H1 (cell line): ENCODE measurements at regions not wholly inside any gene's neighbourhood (a gene's known extent, or its start where the extent isn't known, plus 50 kb on each side); places are given as distances from the start of the nearest gene placed in this dataset.

ENCODE experiments used
- CTCF ChIA-PET: fragments of 300-600 bp; sonication (Branson Sonifier 250); formaldehyde crosslinking; loops from one replicate; lab custom pipeline; 2021; ENCODE audit not compliant: partially characterized antibody; lab: Charles Lee
- POLR2A ChIA-PET: fragments of 300-600 bp; sonication (Branson Sonifier 250); formaldehyde crosslinking; loops from one replicate; lab custom pipeline; 2021; ENCODE audit warnings: inconsistent platforms; ENCODE audit not compliant: partially characterized antibody; lab: Charles Lee
- DNase-seq, 2 experiments: peaks; one replicate each; pipeline versions ENCODE4 v3.0.0 to v3.0.0-alpha.2; 2010 to 2022; ENCODE audit warnings: low spot score in 2 of 2, low read depth in 1 of 2, mixed read lengths in 1 of 2
- FAIRE-seq: peaks from 2 replicates; lab custom pipeline; 2011; peaks lifted over from hg19 to GRCh38; lab: Jason Lieb, UNC
- H2AFZ ChIP-seq: 2 replicates; pipeline ENCODE4 v1.8.1; 2012; ENCODE audit warnings: low read length, inconsistent platforms
- H2AK5ac ChIP-seq: 2 replicates; pipeline ENCODE4 v1.6.1; 2013; ENCODE audit warnings: low read depth, low read length
- H2BK120ac ChIP-seq: replicated peaks from 2 replicates; pipeline ENCODE3; 2013; ENCODE audit warnings: low read depth, low read length, inconsistent platforms
- H2BK12ac ChIP-seq: 2 replicates; pipeline ENCODE4 v1.6.1; 2013; ENCODE audit warnings: low read depth, low read length
- H2BK15ac ChIP-seq: 2 replicates; pipeline ENCODE4 v1.6.1; 2013; ENCODE audit warnings: low read length
- H2BK20ac ChIP-seq: 2 replicates; pipeline ENCODE4 v1.6.1; 2013; ENCODE audit warnings: low read length
- H2BK5ac ChIP-seq: 2 replicates; pipeline ENCODE4 v1.6.1; 2013; ENCODE audit warnings: low read depth, low read length
- H3K14ac ChIP-seq: 2 replicates; pipeline ENCODE4 v1.6.1; 2013; ENCODE audit warnings: inconsistent platforms; ENCODE audit not compliant: insufficient read length
- H3K18ac ChIP-seq: 2 replicates; pipeline ENCODE4 v1.6.1; 2013; ENCODE audit warnings: low read length; ENCODE audit errors: extremely low read depth
- H3K23ac ChIP-seq: 2 replicates; pipeline ENCODE4 v1.6.1; 2013; ENCODE audit warnings: inconsistent platforms; ENCODE audit not compliant: insufficient read length
- H3K23me2 ChIP-seq: 2 replicates; pipeline ENCODE4 v1.6.1; 2013; ENCODE audit warnings: low read depth, low read length
- H3K27ac ChIP-seq: 2 replicates; pipeline ENCODE4 v1.6.1; 2011; ENCODE audit warnings: low read depth, low read length, inconsistent platforms
- H3K27me3 ChIP-seq, 4 experiments: replicated peaks in 1 of 4; 1 replicate in 1 of 4; 2 replicates in 3 of 4; pipeline versions ENCODE4 v1.6.1 to v1.8.1; 2011 to 2013; ENCODE audit warnings: low read length in 3 of 4, mild to moderate bottlenecking in 3 of 4, inconsistent platforms in 2 of 4, mixed read lengths in 2 of 4, moderate library complexity in 1 of 4; ENCODE audit not compliant: control insufficient read depth in 3 of 4, insufficient read depth in 3 of 4; ENCODE audit errors: extremely low read depth in 1 of 4
- H3K36me3 ChIP-seq, 4 experiments: 2 replicates each; pipeline versions ENCODE4 v1.6.1 to v1.8.1; 2011 to 2013; ENCODE audit warnings: mild to moderate bottlenecking in 4 of 4, low read length in 3 of 4, moderate library complexity in 2 of 4, control low read depth in 1 of 4, inconsistent platforms in 1 of 4; ENCODE audit not compliant: insufficient read depth in 4 of 4, control insufficient read depth in 2 of 4
- H3K4ac ChIP-seq: replicated peaks from 2 replicates; pipeline ENCODE3; 2013; ENCODE audit warnings: low read length, low read depth, mixed read lengths, inconsistent platforms; ENCODE audit not compliant: insufficient read length
- H3K4me1 ChIP-seq, 4 experiments: replicated peaks in 1 of 4; 1 replicate in 1 of 4; 2 replicates in 3 of 4; pipeline versions ENCODE4 v1.6.1 to v1.8.1; 2011 to 2013; ENCODE audit warnings: low read length in 3 of 4, inconsistent platforms in 2 of 4, mixed read lengths in 1 of 4; ENCODE audit not compliant: insufficient read depth in 4 of 4, control insufficient read depth in 3 of 4
- H3K4me2 ChIP-seq, 2 experiments: 2 replicates each; pipeline versions ENCODE4 v1.6.1 to v1.8.1; 2011 to 2013; ENCODE audit warnings: low read depth in 2 of 2, low read length in 2 of 2, control low read depth in 1 of 2, inconsistent platforms in 1 of 2, mild to moderate bottlenecking in 1 of 2; ENCODE audit not compliant: insufficient read depth in 1 of 2
- H3K4me3 ChIP-seq, 4 experiments: fragments of 200-600, 300-600 bp in 1 of 4; sonication (generic), shearing (Covaris generic), sonication (Bioruptor Twin) in 1 of 4; 2 replicates each; pipeline versions ENCODE4 v1.5.1 to v1.8.1; 2011 to 2016; ENCODE audit warnings: low read length in 4 of 4, low read depth in 3 of 4, control low read depth in 2 of 4, inconsistent platforms in 2 of 4, mild to moderate bottlenecking in 2 of 4, mixed read lengths in 1 of 4, moderate library complexity in 1 of 4; ENCODE audit not compliant: insufficient read depth in 2 of 4; ENCODE audit errors: extremely low read depth in 1 of 4
- H3K56ac ChIP-seq: replicated peaks from 2 replicates; pipeline ENCODE3; 2013; ENCODE audit warnings: low read depth, mild to moderate bottlenecking, mixed read lengths, low read length, inconsistent platforms; ENCODE audit not compliant: insufficient read length
- H3K79me1 ChIP-seq: 2 replicates; pipeline ENCODE4 v1.6.1; 2013; ENCODE audit warnings: low read depth, low read length, control low read depth
- H3K79me2 ChIP-seq, 2 experiments: 2 replicates each; pipeline versions ENCODE4 v1.6.1 to v1.8.1; 2012 to 2013; ENCODE audit warnings: low read length in 2 of 2, mild to moderate bottlenecking in 2 of 2, inconsistent platforms in 1 of 2; ENCODE audit not compliant: insufficient read depth in 2 of 2, control insufficient read depth in 1 of 2
- H3K9ac ChIP-seq, 4 experiments: replicated peaks in 1 of 4; 1 replicate in 1 of 4; 2 replicates in 3 of 4; pipeline versions ENCODE4 v1.6.1 to v1.8.1; 2011 to 2013; ENCODE audit warnings: low read depth in 3 of 4, low read length in 3 of 4, control low read depth in 2 of 4, mild to moderate bottlenecking in 2 of 4, moderate library complexity in 2 of 4, inconsistent platforms in 1 of 4; ENCODE audit errors: extremely low read depth in 1 of 4
- H3K9me3 ChIP-seq, 2 experiments: 2 replicates each; pipeline versions ENCODE4 v1.6.1 to v1.8.1; 2012 to 2013; ENCODE audit warnings: mild to moderate bottlenecking in 2 of 2, moderate library complexity in 2 of 2, control low read depth in 1 of 2, inconsistent platforms in 1 of 2, low read depth in 1 of 2, low read length in 1 of 2, mixed read lengths in 1 of 2; ENCODE audit not compliant: insufficient read depth in 2 of 2
- H4K20me1 ChIP-seq, 2 experiments: replicated peaks in 1 of 2; 2 replicates each; pipeline versions ENCODE3 to v1.8.1; 2011 to 2013; ENCODE audit warnings: inconsistent platforms in 2 of 2, low read length in 2 of 2, mild to moderate bottlenecking in 1 of 2; ENCODE audit not compliant: insufficient read depth in 2 of 2, control insufficient read depth in 1 of 2
- H4K5ac ChIP-seq: 2 replicates; pipeline ENCODE4 v1.6.1; 2013; ENCODE audit warnings: low read length, low read depth, mixed read lengths, inconsistent platforms; ENCODE audit not compliant: insufficient read length
- H4K8ac ChIP-seq: 2 replicates; pipeline ENCODE4 v1.8.0; 2013; ENCODE audit warnings: mild to moderate bottlenecking, moderate library complexity, low read length, inconsistent platforms; ENCODE audit not compliant: insufficient read depth; ENCODE audit errors: extremely low read depth
- H4K91ac ChIP-seq: replicated peaks from 2 replicates; pipeline ENCODE3; 2013; ENCODE audit warnings: low read length, mixed read lengths, inconsistent platforms; ENCODE audit not compliant: insufficient read length
- CHD1 ChIP-seq: IDR thresholded peaks from 2 replicates; pipeline ENCODE4 v1.6.1; 2012; ENCODE audit warnings: low read depth, low read length, improper control_type of control experiment
- CTCF ChIP-seq, 3 experiments: IDR thresholded peaks; 1 replicate in 2 of 3; 2 replicates in 1 of 3; pipeline versions ENCODE4 v1.5.1 to v1.6.1; 2011; ENCODE audit warnings: low read length in 3 of 3, mild to moderate bottlenecking in 3 of 3, inconsistent platforms in 2 of 3, low read depth in 1 of 3, moderate library complexity in 1 of 3; ENCODE audit not compliant: insufficient read depth in 1 of 3; ENCODE audit errors: control extremely low read depth in 1 of 3
- EZH2 ChIP-seq: fragments of 200-600 bp; sonication (generic); IDR thresholded peaks from 2 replicates; pipeline ENCODE4 v1.7.1; 2012; ENCODE audit warnings: low read depth, mild to moderate bottlenecking, moderate library complexity, low read length, inconsistent platforms; ENCODE audit not compliant: severe bottlenecking
- FOSL1 ChIP-seq: IDR thresholded peaks from 2 replicates; pipeline ENCODE4 v1.6.1; 2011; ENCODE audit warnings: mild to moderate bottlenecking, low read depth, low read length, moderate library complexity; ENCODE audit not compliant: insufficient read depth
- HDAC6 ChIP-seq: IDR thresholded peaks from one replicate; pipeline ENCODE4 v1.7.1; 2012; ENCODE audit warnings: low read depth, mild to moderate bottlenecking, inconsistent platforms, low read length, moderate library complexity
- KDM1A ChIP-seq: fragments of 200-600, 300-600 bp; sonication (generic); IDR thresholded peaks from 2 replicates; pipeline ENCODE4 v1.7.1; 2016; ENCODE audit warnings: mild to moderate bottlenecking, low read length, borderline replicate concordance
- KDM5A ChIP-seq: fragments of 200-600 bp; IDR thresholded peaks from 2 replicates; pipeline ENCODE4 v1.7.1; 2012; ENCODE audit warnings: mild to moderate bottlenecking, low read length, inconsistent platforms, mixed read lengths
- NANOG ChIP-seq: IDR thresholded peaks from 2 replicates; pipeline ENCODE4 v1.6.1; 2011; ENCODE audit warnings: low read length, low read depth, mild to moderate bottlenecking, inconsistent platforms; ENCODE audit not compliant: insufficient read depth, poor library complexity, severe bottlenecking
- POLR2AphosphoS5 ChIP-seq: IDR thresholded peaks from 2 replicates; pipeline ENCODE4 v1.6.1; 2011; ENCODE audit warnings: low read depth, low read length
- SIX5 ChIP-seq: IDR thresholded peaks from 2 replicates; pipeline ENCODE4 v1.6.1; 2011; ENCODE audit warnings: mild to moderate bottlenecking, low read depth, low read length
- TBP ChIP-seq: IDR thresholded peaks from 2 replicates; pipeline ENCODE4 v1.6.1; 2011; ENCODE audit warnings: low read depth, low read length, improper control_type of control experiment
- WGBS, 2 experiments: shearing (Covaris generic) in 1 of 2; methylation state at CpG; one replicate each; pipeline versions ENCODE4 v1.1.6 to v1.1.7; 2013 to 2015; ENCODE audit warnings: low lambda C conversion rate in 2 of 2, mixed read lengths in 2 of 2, inconsistent platforms in 1 of 2, low coverage in 1 of 2, missing lambda C conversion rate in 1 of 2; ENCODE audit not compliant: insufficient replicate concordance in 2 of 2, insufficient coverage in 1 of 2, insufficient read length in 1 of 2; ENCODE audit errors: extremely low coverage in 1 of 2, missing lambda C conversion rate in 1 of 2; 5-methylcytosine and 5-hydroxymethylcytosine counted together

- TF ChIP-seq KDM1A: no peak
- TF ChIP-seq, all 59 proteins: peak for 0
These were observed 146.6 kb downstream of the GLUL start (continued) for GRCh38 chr1:182245040-182245439.

DNA sequence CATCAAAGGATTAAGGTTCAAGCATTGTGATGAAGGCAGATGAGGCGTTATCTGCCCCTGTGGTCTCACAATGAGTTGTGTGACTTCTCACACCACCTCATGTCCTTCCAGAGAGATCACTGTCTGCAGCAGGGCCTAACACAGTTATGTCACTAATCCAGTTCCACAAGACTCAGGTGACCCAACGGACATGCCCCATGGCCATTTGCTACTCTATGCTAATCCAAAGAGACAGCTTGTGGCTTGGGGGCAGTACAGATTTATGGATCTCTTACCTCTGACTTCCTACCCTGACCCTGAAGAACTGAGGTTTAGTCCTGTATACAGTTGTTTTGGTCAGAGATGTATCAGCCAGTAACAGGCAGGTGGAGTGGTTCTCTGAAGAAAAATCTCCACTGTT lies 147.1 kb downstream of the GLUL start:
- no peak overlapping the region for H2BK5ac ChIP-seq
- no peaks in the 10 kb centered on the region for H3K9me3 ChIP-seq
- no peaks in the 10 kb centered on the region for H3K27me3 ChIP-seq
- no peak overlapping the region for H3K4ac ChIP-seq
- H4K5ac ChIP-seq: no peak overlapping the region
- H3K27ac ChIP-seq: no peak overlapping the region
- H3K79me2 ChIP-seq: no peaks in the 10 kb centered on the region
- no peak overlapping the region for H3K4me2 ChIP-seq
- no peak overlapping the region for H2BK15ac ChIP-seq
- FAIRE-seq (no peak), DNase-seq (no peak)
- H3K4me1 ChIP-seq: no peaks in the 10 kb centered on the region
- no peaks in the 10 kb centered on the region for H3K23me2 ChIP-seq
- H2AFZ ChIP-seq: no peak overlapping the region
- no peak overlapping the region for H3K14ac ChIP-seq
- no peak overlapping the region for H3K4me3 ChIP-seq
- no peaks in the 10 kb centered on the region for H3K36me3 ChIP-seq
- WGBS, 2 experiments: 89% methylated on average over 2 of the region's 2 CpGs; no CpG with 5 or more reads in 1 of the 2 experiments
- no peak overlapping the region for H3K56ac ChIP-seq
- no peak overlapping the region for H3K9ac ChIP-seq
- no peak overlapping the region for H2BK120ac ChIP-seq
- no peaks in the 10 kb centered on the region for H3K79me1 ChIP-seq
- H4K91ac ChIP-seq: no peak overlapping the region
- H2AK5ac ChIP-seq: no peak overlapping the region
- H4K8ac ChIP-seq: no peak overlapping the region
- H3K23ac ChIP-seq: no peak overlapping the region
- CTCF ChIA-PET: no interaction called here
- no peaks in the 10 kb centered on the region for H4K20me1 ChIP-seq
- POLR2A ChIA-PET: no interaction called here
- no peak overlapping the region for H2BK20ac ChIP-seq
- H2BK12ac ChIP-seq: no peak overlapping the region
- no peak overlapping the region for H3K18ac ChIP-seq
- TF ChIP-seq TBP (no peak), CHD1 (no peak), KDM5A (no peak), POLR2AphosphoS5 (no peak), FOSL1 (no peak), EZH2 (no peak), CTCF (IDR thresholded peaks at IDR 0.05; ENCODE audit: control extremely low read depth in 1 of 3, insufficient read depth in 1 of 3, low read depth in 1 of 3, low read length in 3 of 3) (no peak), HDAC6 (no peak), NANOG (no peak), SIX5 (no peak)
